Peyer's patch (tissue), 4 donors: ENCODE measurements at regions not wholly inside any gene's neighbourhood (a gene's known extent, or its start where the extent isn't known, plus 50 kb on each side); places are given as distances from the start of the nearest gene placed in this dataset.
A peak's percentile ranks its signal among the peaks of the same experiment; 100 is the strongest.

Experiments
- DNase-seq, 3 donors: peaks; one replicate each; pipeline ENCODE4 v3.0.0-alpha.2; 2017 to 2019
- H3K27ac ChIP-seq, 4 donors: fragments of 200-600 bp; sonication (generic); one replicate each; pipeline ENCODE4 v1.5.1; 2016 to 2019
- H3K27me3 ChIP-seq, 2 donors: fragments of 200-600 bp; sonication (generic); one replicate each; pipeline ENCODE4 v1.5.1; 2019
- H3K36me3 ChIP-seq, 3 donors: fragments of 200-600 bp; sonication (generic); one replicate each; pipeline ENCODE4 v1.5.1; 2016 to 2019
- H3K4me1 ChIP-seq, 4 donors: fragments of 200-600 bp; sonication (generic); one replicate each; pipeline ENCODE4 v1.5.1; 2016 to 2019
- H3K4me3 ChIP-seq, 4 donors: fragments of 200-600 bp; sonication (generic); 1 replicate in 3 of 4; 2 replicates in 1 of 4; pipeline ENCODE4 v1.5.1; 2016 to 2019; ENCODE audit warnings: mild to moderate bottlenecking in 1 of 4
- H3K9me3 ChIP-seq, 4 donors: fragments of 200-600 bp; sonication (generic); one replicate each; pipeline ENCODE4 v1.5.1; 2016 to 2019; ENCODE audit warnings: mild to moderate bottlenecking in 1 of 4
- POLR2A ChIP-seq, 2 donors: fragments of 450-650 bp; IDR thresholded peaks; one replicate each; pipeline ENCODE4 v1.5.1; 2017; ENCODE audit warnings: antibody characterized with exemption in 2 of 2, mild to moderate bottlenecking in 2 of 2, moderate library complexity in 2 of 2
- TF ChIP-seq, protein P1 (sequence below), 6 experiments: fragments of 450-650 bp in 4 of 6; fragments of 200-600 bp in 2 of 6; sonication (generic) in 1 of 6; IDR thresholded peaks; one replicate each; pipeline ENCODE4 v1.5.1; 2017 to 2019; ENCODE audit warnings: antibody characterized with exemption in 6 of 6, mild to moderate bottlenecking in 3 of 6, moderate library complexity in 1 of 6

DNA sequence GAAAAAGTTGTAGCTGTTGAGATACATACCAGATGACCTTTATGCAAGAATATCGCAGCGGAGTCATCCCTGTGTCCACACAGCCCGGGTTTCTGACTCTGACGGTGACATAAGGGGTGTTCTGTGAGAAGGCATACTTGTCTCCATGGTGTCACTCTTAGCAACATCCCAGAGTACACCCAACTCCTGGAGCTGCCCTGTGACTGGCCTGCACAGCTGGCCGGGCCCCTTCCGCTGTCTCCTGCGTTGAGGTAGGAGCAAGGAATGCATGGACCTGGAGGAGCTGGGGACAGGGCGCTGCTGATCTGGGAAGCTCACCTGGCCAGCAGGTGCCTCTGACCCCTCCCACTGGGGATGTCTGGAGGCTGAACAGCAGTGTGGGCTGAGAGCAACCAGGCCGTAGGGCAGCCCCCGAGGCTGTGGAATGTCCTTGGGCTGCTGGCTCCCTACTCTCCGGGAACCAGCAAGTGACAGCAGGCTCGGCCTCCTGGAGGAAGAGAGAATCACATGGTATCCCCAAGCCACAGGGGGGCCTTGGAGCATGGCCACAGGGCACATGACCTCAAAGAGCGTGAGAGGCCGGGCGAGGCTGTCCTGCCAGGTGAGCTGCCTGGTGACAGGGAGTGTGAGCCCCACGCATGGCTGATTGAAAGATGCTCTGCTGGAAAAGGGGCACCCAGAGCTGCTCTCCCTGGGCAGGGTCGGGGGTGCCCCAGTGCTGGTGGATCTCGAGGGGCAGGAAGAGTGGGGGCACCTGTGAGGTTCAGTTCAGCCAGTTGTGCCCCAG is 113.4 kb downstream of the MRPL36 start:
- DNase-seq, result peak in 1 of 3 donors; percentile 4
- Histone ChIP-seq H3K27me3 (no peaks in the 10 kb centered on the region), H3K36me3 (no peaks in the 10 kb centered on the region), H3K4me3 (no peak overlapping the region), H3K4me1 (no peaks in the 10 kb centered on the region), H3K27ac (no peak overlapping the region), H3K9me3 (no peaks in the 10 kb centered on the region)
- no peak for TF ChIP-seq POLR2A (IDR thresholded peaks at IDR 0.05)
- TF ChIP-seq, protein P1, sequence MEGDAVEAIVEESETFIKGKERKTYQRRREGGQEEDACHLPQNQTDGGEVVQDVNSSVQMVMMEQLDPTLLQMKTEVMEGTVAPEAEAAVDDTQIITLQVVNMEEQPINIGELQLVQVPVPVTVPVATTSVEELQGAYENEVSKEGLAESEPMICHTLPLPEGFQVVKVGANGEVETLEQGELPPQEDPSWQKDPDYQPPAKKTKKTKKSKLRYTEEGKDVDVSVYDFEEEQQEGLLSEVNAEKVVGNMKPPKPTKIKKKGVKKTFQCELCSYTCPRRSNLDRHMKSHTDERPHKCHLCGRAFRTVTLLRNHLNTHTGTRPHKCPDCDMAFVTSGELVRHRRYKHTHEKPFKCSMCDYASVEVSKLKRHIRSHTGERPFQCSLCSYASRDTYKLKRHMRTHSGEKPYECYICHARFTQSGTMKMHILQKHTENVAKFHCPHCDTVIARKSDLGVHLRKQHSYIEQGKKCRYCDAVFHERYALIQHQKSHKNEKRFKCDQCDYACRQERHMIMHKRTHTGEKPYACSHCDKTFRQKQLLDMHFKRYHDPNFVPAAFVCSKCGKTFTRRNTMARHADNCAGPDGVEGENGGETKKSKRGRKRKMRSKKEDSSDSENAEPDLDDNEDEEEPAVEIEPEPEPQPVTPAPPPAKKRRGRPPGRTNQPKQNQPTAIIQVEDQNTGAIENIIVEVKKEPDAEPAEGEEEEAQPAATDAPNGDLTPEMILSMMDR (IDR thresholded peaks at IDR 0.05), result no peak

DNA sequence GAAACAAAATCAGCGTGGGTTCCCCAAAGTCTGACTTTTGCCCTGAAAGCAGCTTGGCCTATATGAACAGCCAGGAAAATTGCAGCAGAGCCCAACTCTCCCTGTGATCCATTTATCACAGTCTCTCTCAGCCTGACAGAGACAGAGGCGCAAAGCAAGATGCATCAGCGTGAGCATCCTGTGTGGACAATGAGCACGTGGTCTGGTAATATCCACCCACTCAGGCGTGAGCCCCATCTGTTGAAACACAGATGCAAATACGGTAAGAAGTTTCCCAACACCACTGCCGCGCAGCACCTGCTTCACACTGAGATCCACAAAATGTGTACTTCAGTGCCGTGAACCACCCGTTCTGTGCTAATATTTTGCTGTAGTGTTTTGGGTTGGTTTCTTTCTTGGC is 114.6 kb downstream of the MRPL36 start:
- Histone ChIP-seq H3K27ac (no peak overlapping the region), H3K4me1 (no peaks in the 10 kb centered on the region), H3K36me3 (no peaks in the 10 kb centered on the region), H3K9me3 (no peaks in the 10 kb centered on the region), H3K4me3 (no peak overlapping the region), H3K27me3 (no peaks in the 10 kb centered on the region)
- DNase-seq, result peak in 1 of 3 donors; percentile 11
- TF ChIP-seq, protein P1 (IDR thresholded peaks at IDR 0.05), result no peak
- no peak for TF ChIP-seq POLR2A (IDR thresholded peaks at IDR 0.05)

DNA sequence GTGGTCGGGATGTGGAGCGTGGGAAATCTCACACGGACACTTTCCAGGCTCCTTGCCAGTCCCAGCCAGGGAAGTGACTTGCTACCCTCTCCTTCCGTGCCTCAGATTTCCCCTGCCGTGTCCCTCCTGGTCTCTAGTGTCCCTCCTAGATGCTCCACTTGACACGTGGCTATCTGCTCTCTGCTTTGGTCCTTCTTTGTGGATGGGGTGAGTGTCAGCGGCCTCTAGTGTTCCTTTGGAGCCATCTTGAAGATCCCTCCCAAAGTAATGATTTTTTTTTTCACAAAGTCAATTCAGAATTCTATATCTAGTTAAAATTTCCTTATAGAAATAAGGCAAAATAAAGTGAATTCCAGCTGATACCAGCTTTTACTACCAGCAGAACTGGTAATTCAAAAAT is 117.7 kb downstream of the MRPL36 start:
- H3K4me3 ChIP-seq, result no peak overlapping the region
- no peaks in the 10 kb centered on the region for H3K9me3 ChIP-seq
- peak in 1 of 3 donors; percentile 2 for DNase-seq
- no peaks in the 10 kb centered on the region for H3K27me3 ChIP-seq
- H3K27ac ChIP-seq, result no peak overlapping the region
- H3K4me1 ChIP-seq, result no peaks in the 10 kb centered on the region
- no peaks in the 10 kb centered on the region for H3K36me3 ChIP-seq
- TF ChIP-seq, protein P1 (IDR thresholded peaks at IDR 0.05), result no peak
- no peak for TF ChIP-seq POLR2A (IDR thresholded peaks at IDR 0.05)

DNA sequence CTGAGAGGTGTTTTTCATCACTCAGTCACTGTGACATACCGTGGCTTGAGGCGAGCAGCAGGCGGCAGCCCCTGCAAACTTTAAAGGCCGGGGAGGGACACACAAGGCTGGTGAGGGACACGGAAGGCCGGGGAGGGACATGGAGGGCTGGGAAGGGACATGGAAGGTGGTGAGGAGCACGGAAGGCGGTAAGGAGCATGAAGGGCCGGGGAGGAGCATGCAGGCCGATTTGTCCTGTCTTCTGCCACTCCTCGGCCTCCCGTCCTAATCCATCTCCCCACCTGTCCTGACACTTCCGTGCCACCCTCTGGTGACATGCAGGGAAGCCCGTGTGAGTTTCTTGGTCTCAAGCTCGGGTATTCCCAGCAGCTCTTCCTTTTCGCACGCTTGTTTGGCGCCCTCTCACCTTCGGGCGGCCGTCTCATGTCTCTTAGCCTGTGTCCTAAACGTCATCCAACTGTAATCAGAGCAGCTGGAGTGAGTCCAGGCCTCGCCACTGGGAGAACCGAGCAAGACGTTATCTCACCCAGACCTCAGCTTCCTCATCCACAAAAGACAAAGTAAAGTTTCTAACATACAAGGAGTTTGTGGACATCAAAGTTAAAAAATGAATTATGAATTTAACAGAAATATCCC is 126.5 kb downstream of the MRPL36 start:
- H3K27me3 ChIP-seq, result peaks cover 0 to 2% of the 10 kb centered on the region in 2 donors
- TF ChIP-seq, protein P1 (IDR thresholded peaks at IDR 0.05), result no peak
- no peak for TF ChIP-seq POLR2A (IDR thresholded peaks at IDR 0.05)
- no peaks in the 10 kb centered on the region for H3K4me1 ChIP-seq
- no peak overlapping the region for H3K4me3 ChIP-seq
- H3K36me3 ChIP-seq, result no peaks in the 10 kb centered on the region
- H3K9me3 ChIP-seq, result no peaks in the 10 kb centered on the region
- DNase-seq, result peak in 1 of 3 donors; percentile 14
- H3K27ac ChIP-seq, result no peak overlapping the region

DNA sequence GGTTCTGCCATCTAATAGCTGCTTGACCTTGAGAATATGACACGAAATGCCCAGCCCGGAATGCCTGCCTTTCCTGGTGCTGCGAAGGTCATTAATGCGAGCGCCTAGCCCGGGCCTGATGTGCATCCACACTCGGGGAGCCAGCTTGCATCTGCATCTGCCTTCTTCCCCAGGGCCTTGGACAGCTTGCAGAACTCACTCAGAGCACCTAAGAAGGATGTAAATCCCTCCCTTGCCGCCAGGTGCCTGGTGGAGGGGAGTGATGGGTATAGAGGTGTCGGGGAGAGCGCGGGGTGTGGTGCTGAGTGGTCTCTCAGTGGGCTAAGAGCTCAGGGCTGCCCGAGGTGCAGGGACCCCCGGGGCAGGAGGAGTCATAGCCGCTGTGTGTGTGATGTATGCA is 127.2 kb downstream of the MRPL36 start:
- TF ChIP-seq, protein P1 (IDR thresholded peaks at IDR 0.05), result no peak
- TF ChIP-seq POLR2A (IDR thresholded peaks at IDR 0.05), result no peak
- peak in 1 of 3 donors; percentile 14 for DNase-seq
- peaks cover 0 to 10% of the 10 kb centered on the region in 2 donors for H3K27me3 ChIP-seq
- no peaks in the 10 kb centered on the region for H3K36me3 ChIP-seq
- H3K4me1 ChIP-seq, result no peaks in the 10 kb centered on the region
- no peak overlapping the region for H3K4me3 ChIP-seq
- H3K9me3 ChIP-seq, result no peaks in the 10 kb centered on the region
- no peak overlapping the region for H3K27ac ChIP-seq
